NT2/D1 (cell line): ENCODE measurements at regions not wholly inside any gene's neighbourhood (a gene's known extent, or its start where the extent isn't known, plus 50 kb on each side); places are given as distances from the start of the nearest gene placed in this dataset.

Experiments used
- SUZ12 ChIP-seq: IDR thresholded peaks from 2 replicates; pipeline ENCODE4 v1.6.1; 2011; ENCODE audit not compliant: insufficient read length, insufficient read depth; ENCODE audit errors: extremely low read depth
- ZNF274 ChIP-seq: IDR thresholded peaks from 2 replicates; pipeline ENCODE4 v1.6.1; 2011; ENCODE audit warnings: mild to moderate bottlenecking, low read depth, low read length

DNA sequence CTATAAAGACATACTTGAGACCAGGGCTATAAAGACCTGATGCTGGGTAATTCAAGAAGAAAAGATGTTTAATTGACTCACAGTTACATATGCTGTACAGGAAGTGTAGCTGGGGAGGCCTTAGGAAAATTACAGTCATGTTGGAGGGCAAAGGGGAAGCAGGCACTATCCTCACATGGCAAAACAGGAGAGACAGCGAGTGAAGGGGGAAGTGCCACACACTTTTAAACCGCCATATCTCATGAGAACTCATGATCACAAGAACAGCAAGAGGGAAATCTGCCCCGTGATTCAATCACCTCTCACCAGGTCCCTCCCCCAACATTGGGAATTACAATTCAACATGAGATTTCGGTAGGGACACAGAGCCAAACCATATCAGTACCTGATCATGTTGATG, 89.9 kb upstream of the ADAMTSL1 start:
- TF ChIP-seq ZNF274 (no peak), SUZ12 (no peak)
